ENCODE measurements at regions not wholly inside any gene's neighbourhood (a gene's known extent, or its start where the extent isn't known, plus 50 kb on each side); places are given as distances from the start of the nearest gene placed in this dataset.

DNA sequence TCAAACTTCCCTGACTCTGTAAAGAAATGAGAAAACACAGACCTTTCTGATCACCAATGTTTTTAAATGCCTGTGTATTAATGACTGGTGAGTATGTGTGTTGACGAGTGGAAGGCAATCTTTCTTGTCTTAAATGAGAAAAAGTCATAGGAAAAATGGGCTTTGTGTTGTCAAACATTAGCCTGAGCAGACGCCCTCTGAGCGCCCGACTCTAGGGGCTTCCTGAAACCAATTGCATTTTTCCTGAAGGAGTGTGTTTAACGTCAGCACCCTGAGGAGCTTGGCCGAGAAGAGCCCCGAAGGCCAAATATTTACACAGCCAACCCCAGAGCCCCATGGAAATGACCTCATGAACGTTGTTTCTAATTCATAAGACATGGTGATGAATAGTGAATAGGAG, 154.3 kb downstream of the PHF2 start:
- no peak overlapping the region for H3K27ac ChIP-seq
- no peak for TF ChIP-seq CTCF (conservative IDR thresholded peaks at IDR 0.05)

DNA sequence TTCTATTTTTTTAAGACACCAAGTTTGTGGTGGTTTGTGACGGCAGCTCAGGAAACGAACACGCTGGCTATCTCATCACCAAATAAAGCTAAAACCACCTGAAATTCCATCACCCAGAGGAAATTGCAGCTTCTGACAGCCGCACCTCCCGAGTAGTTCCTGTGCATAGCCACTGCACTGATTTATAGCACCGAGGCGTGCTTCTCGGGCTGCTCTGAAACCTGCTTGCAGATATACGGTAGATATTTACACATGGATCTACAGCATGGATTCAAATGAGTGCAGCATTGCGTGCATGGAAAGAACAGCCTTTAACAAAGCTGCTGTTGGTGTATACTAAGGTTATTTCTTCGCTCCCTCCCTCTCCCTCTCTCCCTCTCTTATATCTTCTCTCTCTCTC, 153.8 kb downstream of the PHF2 start:
- no peak overlapping the region for H3K27ac ChIP-seq
- TF ChIP-seq CTCF (conservative IDR thresholded peaks at IDR 0.05) = no peak

Measured in VCaP (cell line).